IPS DF 6.9 (cell line): ENCODE measurements at regions not wholly inside any gene's neighbourhood (a gene's known extent, or its start where the extent isn't known, plus 50 kb on each side); places are given as distances from the start of the nearest gene placed in this dataset.

Experiments used
- DNase-seq: peaks from one replicate; pipeline ENCODE4 v3.0.0-alpha.2; 2013; ENCODE audit warnings: low read depth, low spot score
- H3K27ac ChIP-seq: one replicate; pipeline ENCODE4 v1.5.1; 2013; ENCODE audit warnings: low read length, control low read depth
- H3K27me3 ChIP-seq: 2 replicates; pipeline ENCODE4 v1.6.1; 2013; ENCODE audit warnings: mild to moderate bottlenecking, low read length; ENCODE audit not compliant: control insufficient read depth, insufficient read depth
- H3K36me3 ChIP-seq: 2 replicates; pipeline ENCODE4 v1.6.1; 2013; ENCODE audit warnings: low read length; ENCODE audit not compliant: control insufficient read depth, insufficient read depth
- H3K4me1 ChIP-seq: 2 replicates; pipeline ENCODE4 v1.6.1; 2013; ENCODE audit warnings: low read length; ENCODE audit not compliant: control insufficient read depth, insufficient read depth
- H3K4me3 ChIP-seq: 2 replicates; pipeline ENCODE4 v1.5.1; 2013; ENCODE audit warnings: mild to moderate bottlenecking, low read length
- H3K9me3 ChIP-seq: 2 replicates; pipeline ENCODE4 v1.6.1; 2013; ENCODE audit warnings: low read length, inconsistent platforms; ENCODE audit not compliant: control insufficient read depth, insufficient read depth
- WGBS: extraction: QIAGEN DNeasy Blood & Tissue Kit; methylation state at CpG from one replicate; pipeline ENCODE4 v1.1.7; 2013; ENCODE audit warnings: mixed read lengths, missing lambda C conversion rate; ENCODE audit not compliant: insufficient read length, insufficient coverage; 5-methylcytosine and 5-hydroxymethylcytosine counted together

DNA sequence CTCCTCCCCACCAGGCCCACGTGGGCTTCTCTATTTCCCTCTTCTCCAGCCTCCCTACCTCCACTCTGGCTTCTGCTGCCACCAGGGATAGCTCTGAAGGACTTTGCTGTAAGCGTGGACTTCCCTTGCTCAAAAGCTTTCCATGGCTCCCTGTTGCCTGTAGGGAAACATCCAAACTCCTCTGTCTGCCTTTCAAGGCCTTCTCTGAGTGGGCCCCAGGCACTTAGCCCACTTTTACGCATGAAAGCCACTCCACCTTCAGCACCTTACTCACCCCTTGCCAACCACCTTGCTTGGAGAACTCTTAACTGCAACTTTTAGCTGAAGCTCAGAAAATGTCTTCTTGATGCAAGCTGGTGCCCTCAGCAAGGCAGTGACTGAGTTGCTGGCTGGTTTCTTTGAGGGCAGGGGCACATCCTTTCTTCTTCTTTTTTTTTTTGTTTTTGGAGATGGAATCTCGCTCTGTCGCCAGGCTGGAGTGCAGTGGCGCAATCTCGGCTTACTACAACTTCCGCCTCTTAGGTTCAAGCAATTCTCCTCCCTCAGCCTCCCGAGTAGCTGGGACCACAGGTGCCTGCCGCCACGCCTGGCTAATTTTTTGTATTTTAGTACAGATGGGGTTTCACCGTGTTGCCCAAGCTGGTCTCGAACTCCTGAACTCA is 52.0 kb upstream of the DLX4 start:
- WGBS, result no CpG with 5 or more reads among the region's 13 CpGs
- no peak overlapping the region for H3K27ac ChIP-seq
- H3K4me3 ChIP-seq, result no peak overlapping the region
- H3K36me3 ChIP-seq, result no peaks in the 10 kb centered on the region
- peaks cover 5% of the 10 kb centered on the region for H3K4me1 ChIP-seq
- H3K9me3 ChIP-seq, result no peaks in the 10 kb centered on the region
- peaks cover 2% of the 10 kb centered on the region; the same call in 1 of the 2 replicates for H3K27me3 ChIP-seq
- no peak for DNase-seq

DNA sequence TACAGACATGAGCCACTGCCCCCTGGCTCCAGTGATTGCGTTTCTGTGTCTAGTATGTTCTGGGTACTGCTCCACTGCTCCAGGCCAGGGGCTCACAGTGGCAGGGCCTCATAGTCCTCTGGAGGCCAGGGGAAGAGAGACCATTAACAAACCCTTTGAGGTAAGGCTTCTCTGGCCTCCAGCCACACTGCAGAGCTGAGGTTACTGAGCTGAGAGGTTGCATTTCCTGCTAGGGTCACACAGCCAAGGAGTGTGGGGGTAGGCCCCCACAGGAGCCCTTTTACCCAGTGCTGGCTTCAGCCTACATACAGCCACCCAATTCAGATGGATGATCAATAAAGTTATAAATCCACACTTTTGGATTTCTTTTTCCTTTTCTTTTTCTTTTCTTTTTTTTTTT is 50.4 kb upstream of the DLX4 start:
- H3K4me1 ChIP-seq, result peaks cover 5% of the 10 kb centered on the region
- peaks cover 2% of the 10 kb centered on the region; the same call in 1 of the 2 replicates for H3K27me3 ChIP-seq
- WGBS, result no CpG with 5 or more reads among the region's 1 CpG
- H3K4me3 ChIP-seq, result no peak overlapping the region
- H3K36me3 ChIP-seq, result no peaks in the 10 kb centered on the region
- no peak overlapping the region for H3K27ac ChIP-seq
- no peaks in the 10 kb centered on the region for H3K9me3 ChIP-seq
- DNase-seq, result no peak
